ENCODE measurements at regions not wholly inside any gene's neighbourhood (a gene's known extent, or its start where the extent isn't known, plus 50 kb on each side); places are given as distances from the start of the nearest gene placed in this dataset.

DNA sequence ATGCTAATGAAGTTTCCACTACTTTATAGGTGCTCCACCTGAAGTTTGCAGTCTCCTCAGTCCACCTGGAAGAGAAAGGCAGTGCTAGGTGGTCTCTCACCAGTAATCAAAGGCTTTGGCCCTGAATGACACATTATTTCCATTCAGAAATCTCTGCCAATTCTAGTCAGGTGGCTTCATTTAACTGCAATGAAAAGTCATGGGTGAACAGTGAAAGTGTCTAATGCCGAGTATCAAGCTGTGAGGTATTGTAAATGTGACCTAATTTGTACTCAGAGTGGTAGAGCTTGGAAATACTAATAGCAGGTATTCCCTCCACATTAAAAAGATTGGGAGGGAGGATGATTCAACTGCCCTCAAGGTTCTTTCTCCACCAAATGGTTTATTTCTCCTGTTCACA is 220.9 kb upstream of the LRFN5 start:
- TF ChIP-seq, protein P1, sequence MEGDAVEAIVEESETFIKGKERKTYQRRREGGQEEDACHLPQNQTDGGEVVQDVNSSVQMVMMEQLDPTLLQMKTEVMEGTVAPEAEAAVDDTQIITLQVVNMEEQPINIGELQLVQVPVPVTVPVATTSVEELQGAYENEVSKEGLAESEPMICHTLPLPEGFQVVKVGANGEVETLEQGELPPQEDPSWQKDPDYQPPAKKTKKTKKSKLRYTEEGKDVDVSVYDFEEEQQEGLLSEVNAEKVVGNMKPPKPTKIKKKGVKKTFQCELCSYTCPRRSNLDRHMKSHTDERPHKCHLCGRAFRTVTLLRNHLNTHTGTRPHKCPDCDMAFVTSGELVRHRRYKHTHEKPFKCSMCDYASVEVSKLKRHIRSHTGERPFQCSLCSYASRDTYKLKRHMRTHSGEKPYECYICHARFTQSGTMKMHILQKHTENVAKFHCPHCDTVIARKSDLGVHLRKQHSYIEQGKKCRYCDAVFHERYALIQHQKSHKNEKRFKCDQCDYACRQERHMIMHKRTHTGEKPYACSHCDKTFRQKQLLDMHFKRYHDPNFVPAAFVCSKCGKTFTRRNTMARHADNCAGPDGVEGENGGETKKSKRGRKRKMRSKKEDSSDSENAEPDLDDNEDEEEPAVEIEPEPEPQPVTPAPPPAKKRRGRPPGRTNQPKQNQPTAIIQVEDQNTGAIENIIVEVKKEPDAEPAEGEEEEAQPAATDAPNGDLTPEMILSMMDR (IDR thresholded peaks at IDR 0.05) = no peak
- TF ChIP-seq POLR2AphosphoS5 (IDR thresholded peaks at IDR 0.05) (no peak), EP300 (IDR thresholded peaks at IDR 0.05) (no peak), POLR2A (IDR thresholded peaks at IDR 0.05) (no peak)
